ENCODE measurements at regions not wholly inside any gene's neighbourhood (a gene's known extent, or its start where the extent isn't known, plus 50 kb on each side); places are given as distances from the start of the nearest gene placed in this dataset.

GRCh38 chr4:1543561-1543960 is 137.3 kb upstream of the NKX1-1 start:
- no peak for DNase-seq (ENCODE audit: low read depth in 2 of 3, low spot score in 1 of 3)

DNA sequence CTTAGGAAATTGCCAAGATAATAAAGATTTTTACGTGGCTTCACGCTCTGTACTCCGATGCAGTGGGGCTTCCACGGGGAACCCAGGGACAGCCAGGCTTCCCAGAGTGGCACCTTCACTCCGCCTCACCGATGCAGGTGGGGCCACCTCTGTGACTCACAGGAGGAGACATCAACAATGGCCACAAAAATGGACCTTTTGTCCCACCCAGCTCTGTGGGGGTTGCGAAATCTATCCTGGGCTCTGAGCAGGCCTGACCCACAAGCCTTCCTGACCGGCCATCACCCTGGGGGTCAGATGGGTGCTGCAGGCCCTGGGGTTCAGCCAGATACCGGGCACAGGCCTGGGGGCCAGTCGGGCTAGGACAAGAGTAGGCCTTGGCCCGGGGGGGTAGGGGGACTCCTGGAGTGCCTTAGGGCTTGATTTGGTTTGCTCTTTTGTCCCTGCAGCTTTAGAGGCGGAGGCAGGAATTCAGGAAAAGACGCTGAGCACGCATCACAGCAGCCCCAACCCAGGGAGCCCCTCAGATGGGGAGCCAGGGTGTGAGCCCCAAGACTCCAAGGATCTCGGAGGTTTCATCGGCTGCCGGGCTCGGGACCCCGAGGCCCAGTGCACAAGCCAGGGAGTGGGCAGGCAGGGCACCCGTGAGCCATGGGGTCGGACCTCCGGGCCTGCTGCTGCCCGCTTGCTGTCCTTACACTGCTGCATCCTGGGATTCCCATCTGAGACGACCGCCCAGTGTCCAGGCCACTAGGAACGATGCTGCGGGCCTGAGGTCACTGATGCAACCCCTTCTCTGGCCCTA is 136.5 kb upstream of the NKX1-1 start:
- no peak for DNase-seq (ENCODE audit: low read depth in 2 of 3, low spot score in 1 of 3)

- DNase-seq (ENCODE audit: low read depth in 2 of 3, low spot score in 1 of 3) = no peak
Observed at GRCh38 chr4:1542226-1542490, 135.9 kb upstream of the NKX1-1 start.

DNA sequence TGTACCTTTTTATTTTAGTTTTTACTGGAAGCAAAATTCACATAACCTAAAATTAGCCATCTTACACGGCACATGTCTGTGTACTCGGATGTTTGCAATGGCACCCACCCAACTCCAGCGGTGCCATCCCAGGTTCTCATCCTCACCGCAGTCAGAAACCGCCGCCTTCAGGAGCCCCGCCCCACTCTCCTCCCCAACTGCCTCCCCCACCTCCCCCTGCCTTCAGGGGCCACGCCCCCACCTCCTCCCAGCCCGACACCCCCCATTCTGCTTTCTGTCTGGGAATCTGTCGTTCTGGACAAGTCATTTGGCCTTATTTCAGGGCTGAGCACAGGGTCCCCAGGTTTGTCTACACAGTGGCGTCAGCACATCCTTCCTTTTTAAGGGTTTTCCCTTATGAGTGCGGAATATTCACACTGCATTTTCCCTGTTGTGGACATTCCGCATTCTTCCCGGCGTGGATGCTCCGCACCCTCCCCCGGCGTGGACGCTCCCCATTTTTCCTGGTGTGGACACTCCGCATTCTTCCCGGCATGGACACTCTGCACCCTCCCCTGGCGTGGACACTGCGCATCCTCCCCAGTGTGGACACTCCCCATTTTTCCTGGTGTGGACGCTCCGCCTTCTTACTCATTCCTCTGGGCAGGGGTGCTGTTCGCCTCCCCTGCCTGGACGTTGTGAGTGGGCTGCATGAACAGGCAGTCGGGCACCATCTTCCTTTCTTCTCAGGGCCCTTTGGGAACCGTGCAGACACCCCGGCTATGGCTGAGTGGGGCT is 135.4 kb upstream of the NKX1-1 start:
- no peak for DNase-seq (ENCODE audit: low read depth in 2 of 3, low spot score in 1 of 3)

GRCh38 chr4:1540601-1541375 is 134.5 kb upstream of the NKX1-1 start:
- no peak for DNase-seq (ENCODE audit: low read depth in 2 of 3, low spot score in 1 of 3)

DNA sequence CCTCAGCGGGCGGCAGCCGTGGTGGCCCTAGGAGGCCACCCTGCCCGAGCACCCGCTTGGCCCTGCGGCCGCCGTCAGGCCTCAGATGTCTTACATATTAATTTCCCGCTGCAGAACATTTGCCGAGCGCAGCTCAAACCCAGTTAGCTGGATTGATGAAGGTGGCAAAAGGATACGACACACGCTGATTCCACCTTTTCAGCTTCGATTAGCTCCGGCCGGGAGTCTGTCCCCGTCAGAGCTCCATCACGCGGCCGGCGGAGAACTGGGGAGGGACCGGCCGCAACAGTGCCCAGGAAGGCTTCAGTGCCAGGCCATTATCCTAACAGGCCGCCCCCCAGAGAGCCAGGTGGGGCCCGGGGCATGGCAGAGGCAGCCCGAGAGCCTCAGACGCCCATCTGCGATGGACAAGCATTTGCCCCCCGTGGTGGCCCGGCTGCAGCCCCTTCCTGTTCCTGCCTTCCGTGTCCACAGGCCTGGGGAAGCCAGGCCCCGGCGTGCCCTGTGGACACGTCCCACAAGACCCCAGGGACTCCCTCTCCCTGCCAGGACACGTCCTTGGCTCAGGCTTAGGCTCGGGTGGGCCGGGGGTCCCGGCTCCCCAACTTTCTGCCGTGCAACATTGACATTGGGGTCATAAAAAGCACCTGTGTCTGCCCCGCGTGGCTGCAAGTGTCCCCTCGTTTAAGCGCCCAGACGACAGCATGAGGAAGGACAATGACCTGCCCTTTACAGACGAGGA is 133.8 kb upstream of the NKX1-1 start:
- no peak for DNase-seq (ENCODE audit: low read depth in 2 of 3, low spot score in 1 of 3)

GRCh38 chr4:1538941-1539772 is 132.9 kb upstream of the NKX1-1 start:
- DNase-seq (ENCODE audit: low read depth in 2 of 3, low spot score in 1 of 3) = no peak

DNA sequence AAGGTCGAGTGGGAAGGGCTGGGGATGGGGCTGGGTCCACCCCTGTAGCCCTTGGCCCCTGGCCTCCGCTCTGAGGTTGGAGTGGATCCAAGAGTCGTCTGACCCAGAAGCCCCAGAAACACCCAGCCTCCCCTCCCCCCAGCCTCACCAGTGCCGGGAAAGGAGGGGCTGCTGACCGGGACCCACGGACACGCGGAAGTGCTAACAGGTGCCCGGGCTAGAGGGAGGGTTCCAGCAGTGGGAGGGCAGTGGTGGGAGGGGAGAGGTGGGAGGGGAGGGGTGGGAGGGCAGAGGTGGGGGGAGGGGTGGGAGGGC is 131.8 kb upstream of the NKX1-1 start:
- no peak for DNase-seq (ENCODE audit: low read depth in 2 of 3, low spot score in 1 of 3)

- no peak for DNase-seq (ENCODE audit: low read depth in 2 of 3, low spot score in 1 of 3)
Observed at GRCh38 chr4:1537410-1538095, 131.3 kb upstream of the NKX1-1 start.

- DNase-seq (ENCODE audit: low read depth in 2 of 3, low spot score in 1 of 3) = no peak
Observed at GRCh38 chr4:1536579-1537409, 130.6 kb upstream of the NKX1-1 start.

DNA sequence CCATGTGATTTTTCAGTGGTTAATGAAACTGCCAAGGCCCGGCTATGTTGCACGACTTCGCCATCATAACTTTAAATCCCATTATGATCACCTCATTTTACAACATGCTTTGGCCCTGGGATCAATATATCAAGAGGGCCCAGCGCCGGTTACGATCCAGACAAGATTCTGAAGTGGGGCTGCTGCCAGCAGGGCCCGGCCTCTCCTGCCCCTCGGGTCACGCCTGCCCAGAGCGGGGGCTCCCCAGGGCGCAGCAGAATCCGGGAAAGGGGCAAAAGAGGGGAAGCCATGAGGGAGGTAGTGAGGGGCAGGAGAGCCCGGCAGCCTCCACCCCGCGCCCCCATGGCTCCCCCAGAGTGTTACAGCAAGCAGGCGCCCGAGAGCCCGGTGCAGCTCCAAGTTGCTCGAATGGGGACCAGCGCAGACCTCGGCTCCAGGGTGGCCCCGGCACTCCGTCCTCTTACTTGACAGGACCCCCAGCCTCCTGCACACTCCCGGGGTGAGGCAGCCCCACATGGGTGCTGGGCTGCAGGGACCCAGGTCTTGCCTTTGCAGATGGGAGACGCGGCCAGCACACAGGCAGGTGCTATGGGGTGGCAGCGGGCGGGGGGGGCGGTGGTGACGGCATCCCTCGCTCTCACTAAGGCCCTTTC is 129.8 kb upstream of the NKX1-1 start:
- no peak for DNase-seq (ENCODE audit: low read depth in 2 of 3, low spot score in 1 of 3)

- no peak for DNase-seq (ENCODE audit: low read depth in 2 of 3, low spot score in 1 of 3)
Observed at GRCh38 chr4:1534876-1535526, 128.8 kb upstream of the NKX1-1 start.

- no peak for DNase-seq (ENCODE audit: low read depth in 2 of 3, low spot score in 1 of 3)
Observed at GRCh38 chr4:1534095-1534872, 128.0 kb upstream of the NKX1-1 start.

- no peak for DNase-seq (ENCODE audit: low read depth in 2 of 3, low spot score in 1 of 3)
Observed at GRCh38 chr4:1533501-1534064, 127.3 kb upstream of the NKX1-1 start.

DNA sequence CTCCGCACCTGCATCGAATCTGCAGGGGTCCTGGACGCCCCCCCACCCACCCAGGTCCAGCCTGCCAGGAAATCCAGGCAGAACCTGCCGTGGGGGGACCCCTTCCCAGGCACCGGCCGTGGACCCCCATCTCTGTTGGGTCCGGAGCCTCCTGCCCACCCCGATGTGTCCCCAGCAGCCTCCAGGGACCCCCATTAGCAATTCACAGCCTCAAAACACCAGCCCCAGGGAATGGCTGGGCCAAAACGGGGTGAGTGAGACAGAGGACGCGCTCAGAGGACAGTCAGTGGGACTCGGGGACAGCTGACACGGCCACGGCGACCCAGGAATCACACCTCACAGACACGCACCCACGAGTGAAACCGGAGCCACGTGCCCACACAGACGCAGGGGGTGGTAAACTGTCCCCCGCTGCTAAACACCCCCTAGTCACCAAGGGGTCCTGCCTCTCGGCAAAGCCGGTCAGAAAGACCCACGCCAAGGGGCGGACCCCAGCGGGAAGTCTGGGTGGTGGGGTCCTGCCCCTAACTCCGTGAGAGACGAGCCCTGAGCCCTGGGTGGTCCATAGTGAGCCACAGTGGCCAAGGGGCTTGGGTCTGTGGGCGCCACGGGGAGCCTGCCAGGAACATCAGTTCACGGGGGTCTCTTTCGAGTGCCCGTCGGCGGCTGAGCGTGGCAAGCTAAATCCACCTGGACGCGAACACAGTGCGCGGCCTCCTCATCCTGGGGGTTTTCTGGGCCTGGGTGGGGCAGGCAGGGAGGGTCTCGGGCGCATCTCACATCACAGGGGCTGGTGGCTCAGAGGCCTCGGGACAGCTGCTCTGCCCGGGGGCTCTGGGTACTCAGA is 126.5 kb upstream of the NKX1-1 start:
- DNase-seq (ENCODE audit: low read depth in 2 of 3, low spot score in 1 of 3) = no peak

Data from stimulated activated CD4-positive, alpha-beta T cell treated with anti-CD3 and anti-CD28 coated beads, Interleukin-12 subunit alpha, Interleukin-12 subunit beta, amount 100 ng/mL, for 48 hours (primary cell).